Activated CD4-positive, alpha-beta T cell treated with anti-CD3 and anti-CD28 coated beads for 36 hours (primary cell): ENCODE measurements at regions not wholly inside any gene's neighbourhood (a gene's known extent, or its start where the extent isn't known, plus 50 kb on each side); places are given as distances from the start of the nearest gene placed in this dataset.

ENCODE experiments used
- ATAC-seq: fragments of 200-7000 bp; cut with Tn5 transposase; one replicate; pipeline ENCODE4 v1.10.0; 2021; ENCODE audit warnings: mild to moderate bottlenecking, moderate library complexity
- CTCF ChIA-PET: fragments of 350-600 bp; sonication (Branson Sonifier 250); formaldehyde crosslinking; loops from one replicate; lab custom pipeline; 2021; ENCODE audit warnings: antibody characterized with exemption; lab: Charles Lee
- POLR2A ChIA-PET: fragments of 350-600 bp; sonication (Branson Sonifier 250); formaldehyde crosslinking; loops from one replicate; lab custom pipeline; 2021; ENCODE audit warnings: antibody characterized with exemption, inconsistent platforms; lab: Charles Lee
- DNase-seq: peaks from one replicate; pipeline ENCODE4 v3.0.0-alpha.2; 2020
- H3K27ac Mint-ChIP-seq: one replicate; pipeline ENCODE4 v1.8.0; 2021; ENCODE audit warnings: mixed read lengths
- H3K27me3 Mint-ChIP-seq: one replicate; pipeline ENCODE4 v1.8.0; 2021; ENCODE audit warnings: mixed read lengths
- H3K36me3 Mint-ChIP-seq: one replicate; pipeline ENCODE4 v1.8.0; 2021; ENCODE audit warnings: low read depth, mixed read lengths
- H3K4me1 Mint-ChIP-seq: one replicate; pipeline ENCODE4 v1.8.0; 2021; ENCODE audit warnings: mixed read lengths
- H3K4me3 Mint-ChIP-seq: one replicate; pipeline ENCODE4 v1.8.0; 2021; ENCODE audit warnings: mild to moderate bottlenecking, moderate library complexity, mixed read lengths
- H3K9me3 Mint-ChIP-seq: one replicate; pipeline ENCODE4 v1.8.0; 2021; ENCODE audit warnings: low read depth, mixed read lengths
- intact Hi-C, 2 experiments: fragments of 100-400 bp; cut with DNase I in 1 of 2; cut with micrococcal nuclease in 1 of 2; formaldehyde crosslinking; loops; one replicate each; pipeline versions ENCODE4 v1.14.2 to v1.15.1; 2022 to 2024; cut with DNase I, micrococcal nuclease

GRCh38 chr3:81910244-81910852 is 148.9 kb upstream of the GBE1 start:
- Mint-ChIP-seq H3K27ac (no peak overlapping the region), H3K36me3 (no peaks in the 10 kb centered on the region), H3K4me1 (no peaks in the 10 kb centered on the region), H3K9me3 (no peaks in the 10 kb centered on the region), H3K4me3 (no peak overlapping the region), H3K27me3 (peaks cover 5% of the 10 kb centered on the region)
- DNase-seq = peak; percentile 17
- intact Hi-C loops = loop anchor here in 1 of 2 experiments (1.0 to 5.0 kb wide), 3 partner anchors 222 to 1612 kb away; no protein-coding TSS in a partner anchor
- CTCF ChIA-PET = interaction anchor here (0.6 to 3.6 kb wide), 12 partner anchors 9 to 1814 kb away, joined by 3 to 16 read pairs (median 3); no protein-coding TSS in a partner anchor
- peak; percentile 49 for ATAC-seq
- POLR2A ChIA-PET = no interaction called here

- Mint-ChIP-seq H3K27me3 (peaks cover 6% of the 10 kb centered on the region), H3K9me3 (no peaks in the 10 kb centered on the region), H3K4me1 (no peaks in the 10 kb centered on the region), H3K27ac (no peak overlapping the region), H3K36me3 (no peaks in the 10 kb centered on the region), H3K4me3 (no peak overlapping the region)
- ChIA-PET POLR2A (no interaction called here), CTCF (interaction anchor here (0.6 to 3.6 kb wide), 10 partner anchors 9 to 1814 kb away, joined by 3 to 16 read pairs (median 4); no protein-coding TSS in a partner anchor)
- ATAC-seq (no peak), DNase-seq (no peak)
- intact Hi-C loops = loop anchor here in 1 of 2 experiments (1.0 to 5.0 kb wide), 3 partner anchors 223 to 1613 kb away; no protein-coding TSS in a partner anchor
These were observed 148.4 kb upstream of the GBE1 start for GRCh38 chr3:81909796-81910195.

- H3K4me1 Mint-ChIP-seq = no peaks in the 10 kb centered on the region
- ChIA-PET CTCF (interaction anchor here (0.9 to 3.6 kb wide), 3 partner anchors 8 to 502 kb away, joined by 4 to 16 read pairs (median 6); no protein-coding TSS in a partner anchor), POLR2A (no interaction called here)
- ATAC-seq (no peak), DNase-seq (no peak)
- no peaks in the 10 kb centered on the region for H3K36me3 Mint-ChIP-seq
- H3K4me3 Mint-ChIP-seq = no peak overlapping the region
- H3K9me3 Mint-ChIP-seq = no peaks in the 10 kb centered on the region
- peaks cover 6% of the 10 kb centered on the region for H3K27me3 Mint-ChIP-seq
- H3K27ac Mint-ChIP-seq = no peak overlapping the region
- intact Hi-C loops = no loop called here
These were observed 147.1 kb upstream of the GBE1 start for GRCh38 chr3:81908561-81908960.

- no peak for ATAC-seq
- H3K9me3 Mint-ChIP-seq = no peaks in the 10 kb centered on the region
- H3K27ac Mint-ChIP-seq = no peak overlapping the region
- H3K4me1 Mint-ChIP-seq = no peaks in the 10 kb centered on the region
- intact Hi-C loops = no loop called here
- no peaks in the 10 kb centered on the region for H3K27me3 Mint-ChIP-seq
- no peaks in the 10 kb centered on the region for H3K36me3 Mint-ChIP-seq
- ChIA-PET CTCF (interaction anchor here (0.8 to 3.3 kb wide), 2 partner anchors 12 to 61 kb away, joined by 3 to 16 read pairs; no protein-coding TSS in a partner anchor), POLR2A (no interaction called here)
- DNase-seq = no peak
- no peak overlapping the region for H3K4me3 Mint-ChIP-seq
These were observed 136.9 kb upstream of the GBE1 start for GRCh38 chr3:81898336-81898735.

GRCh38 chr3:81894598-81894997 is 133.2 kb upstream of the GBE1 start:
- Mint-ChIP-seq H3K27ac (no peak overlapping the region), H3K36me3 (no peaks in the 10 kb centered on the region), H3K27me3 (no peaks in the 10 kb centered on the region), H3K4me1 (no peaks in the 10 kb centered on the region), H3K9me3 (no peaks in the 10 kb centered on the region), H3K4me3 (no peak overlapping the region)
- ChIA-PET POLR2A (no interaction called here), CTCF (interaction anchor here (0.7 kb wide), 1 partner anchor 9 kb away, joined by 4 read pairs; no protein-coding TSS in a partner anchor)
- DNase-seq (no peak), ATAC-seq (no peak)
- intact Hi-C loops = no loop called here

GRCh38 chr3:81891055-81891895 is 129.8 kb upstream of the GBE1 start:
- no peaks in the 10 kb centered on the region for H3K4me1 Mint-ChIP-seq
- POLR2A ChIA-PET = no interaction called here
- intact Hi-C loops = no loop called here
- CTCF ChIA-PET = no interaction called here
- no peaks in the 10 kb centered on the region for H3K36me3 Mint-ChIP-seq
- ATAC-seq (no peak), DNase-seq (no peak)
- no peak overlapping the region for H3K27ac Mint-ChIP-seq
- H3K9me3 Mint-ChIP-seq = no peaks in the 10 kb centered on the region
- no peaks in the 10 kb centered on the region for H3K27me3 Mint-ChIP-seq
- H3K4me3 Mint-ChIP-seq = no peak overlapping the region

- no peak overlapping the region for H3K27ac Mint-ChIP-seq
- no peaks in the 10 kb centered on the region for H3K27me3 Mint-ChIP-seq
- ATAC-seq (no peak), DNase-seq (no peak)
- intact Hi-C loops = no loop called here
- H3K9me3 Mint-ChIP-seq = no peaks in the 10 kb centered on the region
- no peaks in the 10 kb centered on the region for H3K36me3 Mint-ChIP-seq
- no peak overlapping the region for H3K4me3 Mint-ChIP-seq
- no peaks in the 10 kb centered on the region for H3K4me1 Mint-ChIP-seq
- POLR2A ChIA-PET = no interaction called here
- CTCF ChIA-PET = interaction anchor here (1.3 to 2.2 kb wide), 2 partner anchors 13 to 21 kb away, joined by 3 to 10 read pairs; no protein-coding TSS in a partner anchor
These were observed 127.6 kb upstream of the GBE1 start for GRCh38 chr3:81888914-81889557.

- Mint-ChIP-seq H3K27ac (no peak overlapping the region), H3K4me1 (no peaks in the 10 kb centered on the region), H3K4me3 (no peak overlapping the region), H3K36me3 (no peaks in the 10 kb centered on the region), H3K9me3 (no peaks in the 10 kb centered on the region), H3K27me3 (no peaks in the 10 kb centered on the region)
- CTCF ChIA-PET = no interaction called here
- DNase-seq = no peak
- POLR2A ChIA-PET = no interaction called here
- no peak for ATAC-seq
- intact Hi-C loops = no loop called here
These were observed 126.0 kb upstream of the GBE1 start for GRCh38 chr3:81887448-81887847.

GRCh38 chr3:81886081-81886480 is 124.6 kb upstream of the GBE1 start:
- CTCF ChIA-PET = no interaction called here

GRCh38 chr3:81884791-81885190 is 123.3 kb upstream of the GBE1 start:
- no peak overlapping the region for H3K4me3 Mint-ChIP-seq
- no peaks in the 10 kb centered on the region for H3K4me1 Mint-ChIP-seq
- no peaks in the 10 kb centered on the region for H3K36me3 Mint-ChIP-seq
- CTCF ChIA-PET = no interaction called here
- H3K27me3 Mint-ChIP-seq = no peaks in the 10 kb centered on the region
- no peak overlapping the region for H3K27ac Mint-ChIP-seq
- intact Hi-C loops = no loop called here
- H3K9me3 Mint-ChIP-seq = no peaks in the 10 kb centered on the region
- ATAC-seq (no peak), DNase-seq (no peak)
- POLR2A ChIA-PET = no interaction called here

More at GRCh38 chr3:81886081-81886480, 124.6 kb upstream of the GBE1 start:
- H3K9me3 Mint-ChIP-seq = no peaks in the 10 kb centered on the region
- no peaks in the 10 kb centered on the region for H3K27me3 Mint-ChIP-seq
- intact Hi-C loops = no loop called here
- H3K4me3 Mint-ChIP-seq = no peak overlapping the region
- no peak for DNase-seq
- no peak overlapping the region for H3K27ac Mint-ChIP-seq
- no peaks in the 10 kb centered on the region for H3K4me1 Mint-ChIP-seq
- no peaks in the 10 kb centered on the region for H3K36me3 Mint-ChIP-seq
- POLR2A ChIA-PET = no interaction called here
- no peak for ATAC-seq

- Mint-ChIP-seq H3K4me3 (no peak overlapping the region), H3K27me3 (no peaks in the 10 kb centered on the region), H3K36me3 (no peaks in the 10 kb centered on the region), H3K9me3 (no peaks in the 10 kb centered on the region), H3K4me1 (no peaks in the 10 kb centered on the region), H3K27ac (no peak overlapping the region)
- CTCF ChIA-PET = no interaction called here
- ATAC-seq = no peak
- intact Hi-C loops = no loop called here
- POLR2A ChIA-PET = interaction anchor here (0.6 kb wide), 1 partner anchor 626 kb away, joined by 3 read pairs; no protein-coding TSS in a partner anchor
- no peak for DNase-seq
These were observed 115.4 kb upstream of the GBE1 start for GRCh38 chr3:81876826-81877225.
